ENCODE measurements at regions not wholly inside any gene's neighbourhood (a gene's known extent, or its start where the extent isn't known, plus 50 kb on each side); places are given as distances from the start of the nearest gene placed in this dataset.

DNA sequence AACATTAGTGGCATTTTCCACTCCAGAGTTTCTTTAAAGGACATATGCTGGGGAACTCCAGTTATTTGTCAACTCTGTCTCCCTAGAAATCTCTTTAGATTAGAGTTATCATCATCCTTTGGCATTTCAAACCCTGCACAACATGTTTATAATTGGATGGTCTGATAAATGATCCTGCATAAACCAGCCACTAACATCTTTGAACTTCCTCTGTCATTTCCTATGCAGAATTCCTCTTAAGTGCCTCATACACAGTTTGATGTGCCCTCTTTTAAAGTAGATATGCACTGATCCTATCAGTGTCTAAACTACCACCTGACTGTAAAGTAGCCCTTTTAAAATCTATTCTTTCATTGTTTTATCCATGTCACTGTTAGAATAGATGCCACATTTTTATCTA lies 306.3 kb upstream of the IRAK1BP1 start:
- ChIA-PET POLR2A (ENCODE audit: unreplicated experiment) (no interaction called here), CTCF (no interaction called here)
- no TSS peak for BruUV-seq (replicated peaks)
- Histone ChIP-seq H4K8ac (ENCODE audit: low read depth in 2 of 2, low read length in 2 of 2) (no peak overlapping the region), H2BK120ac (ENCODE audit: low read depth, low read length) (no peak overlapping the region), H2BK20ac (ENCODE audit: low read depth, low read length) (no peak overlapping the region), H3K4me3 (ENCODE audit: insufficient read depth, low read depth, low read length) (no peak overlapping the region), H3K9me1 (ENCODE audit: insufficient read depth, low read length) (no peaks in the 10 kb centered on the region), H2AFZ (replicated peaks; ENCODE audit: low read length, poor library complexity) (no peak overlapping the region), H3K36me3 (ENCODE audit: control insufficient read depth, insufficient read depth, low read length) (no peaks in the 10 kb centered on the region), H3K4me2 (ENCODE audit: low read depth, low read length) (no peak overlapping the region), H4K5ac (ENCODE audit: low read depth, low read length) (no peak overlapping the region), H3K9ac (ENCODE audit: low read depth, low read length) (no peak overlapping the region), H2BK5ac (ENCODE audit: low read depth, low read length, poor library complexity, severe bottlenecking) (no peak overlapping the region), H3K14ac (replicated peaks; ENCODE audit: low read depth, low read length) (no peak overlapping the region), H3K4ac (ENCODE audit: low read depth, low read length) (no peak overlapping the region), H2BK15ac (ENCODE audit: low read depth, low read length) (no peak overlapping the region), H4K20me1 (ENCODE audit: insufficient read depth, low read length) (no peaks in the 10 kb centered on the region), H3K79me1 (ENCODE audit: low read depth in 1 of 2, low read length in 2 of 2) (no peaks in the 10 kb centered on the region), H3K27ac (ENCODE audit: insufficient read depth, low read length) (no peak overlapping the region), H2AK5ac (ENCODE audit: low read depth, low read length) (no peak overlapping the region), H3K23ac (ENCODE audit: low read depth, low read length) (no peak overlapping the region), H3K27me3 (ENCODE audit: control insufficient read depth, insufficient read depth, low read length) (no peaks in the 10 kb centered on the region), H2AK9ac (replicated peaks; ENCODE audit: low read depth, low read length, poor library complexity) (no peak overlapping the region), H3K9me3 (ENCODE audit: control insufficient read depth, insufficient read depth, low read length) (peaks cover 3% of the 10 kb centered on the region; the same call in 1 of the 2 replicates), H4K91ac (ENCODE audit: insufficient read depth, low read depth, low read length) (no peak overlapping the region), H3K56ac (ENCODE audit: extremely low read depth, insufficient read depth, low read length) (no peak overlapping the region), H3K4me1 (ENCODE audit: control insufficient read depth, insufficient read depth, low read length) (no peaks in the 10 kb centered on the region; the same call in 1 of the 2 replicates), H3K18ac (ENCODE audit: low read depth, low read length) (no peak overlapping the region)
- TF ChIP-seq BHLHE40 (IDR thresholded peaks at IDR 0.05; ENCODE audit: low read depth, low read length), result no peak
- TF ChIP-seq MAFK (IDR thresholded peaks at IDR 0.05; ENCODE audit: low read depth, low read length), result no peak
- ATAC-seq (ENCODE audit: low read depth) (peak; percentile 53), DNase-seq (peak; percentile 33)
- in situ Hi-C loops (cut with MboI; ENCODE audit: low sequenced_read_pairs), result no loop called here
- intact Hi-C loops (cut with micrococcal nuclease), result no loop called here
- dilution Hi-C loops (cut with HindIII; ENCODE audit: low sequenced_read_pairs, unreplicated experiment), result no loop called here

All from IMR-90 (cell line).